ENCODE measurements at regions not wholly inside any gene's neighbourhood (a gene's known extent, or its start where the extent isn't known, plus 50 kb on each side); places are given as distances from the start of the nearest gene placed in this dataset.
"Not testable (repeated sequence)": the region's sequence is repeated elsewhere in the genome, so short reads cannot be mapped to it uniquely, and the experiment has no call there.

GRCh38 chr16:64341336-64341735, 780.5 kb downstream of the CDH11 start:
- not testable (repeated sequence) for TF ChIP-seq REST (IDR thresholded peaks at IDR 0.05; ENCODE audit: low read depth, low read length); CTCF (IDR thresholded peaks at IDR 0.05 in 2 of 3, conservative IDR thresholded peaks at IDR 0.05 in 1 of 3; ENCODE audit: control insufficient read depth in 2 of 3, extremely low read depth in 1 of 3, insufficient read depth in 1 of 3, low read depth in 3 of 3, low read length in 3 of 3); NFIC (IDR thresholded peaks at IDR 0.05; ENCODE audit: low read depth, low read length); E2F4 (IDR thresholded peaks at IDR 0.05; ENCODE audit: low read depth, low read length); ELK1 (IDR thresholded peaks at IDR 0.05; ENCODE audit: low read depth, low read length); ZBED1 (IDR thresholded peaks at IDR 0.05; ENCODE audit: borderline replicate concordance); CBX5 (IDR thresholded peaks at IDR 0.05; ENCODE audit: low read depth); TAF1 (IDR thresholded peaks at IDR 0.05; ENCODE audit: borderline replicate concordance, low read depth, low read length); MEF2A (IDR thresholded peaks at IDR 0.05; ENCODE audit: insufficient read depth, low read depth, low read length); CHD4 (IDR thresholded peaks at IDR 0.05); CUX1 (IDR thresholded peaks at IDR 0.05; ENCODE audit: insufficient replicate concordance, low read depth, low read length); ZNF274 (IDR thresholded peaks at IDR 0.05; ENCODE audit: insufficient read depth, insufficient read length); POLR2A (IDR thresholded peaks at IDR 0.05; ENCODE audit: low read depth, low read length); CHD2 (IDR thresholded peaks at IDR 0.05; ENCODE audit: borderline replicate concordance, low read depth, low read length)
